CD14-positive monocyte (primary cell): ENCODE measurements at regions not wholly inside any gene's neighbourhood (a gene's known extent, or its start where the extent isn't known, plus 50 kb on each side); places are given as distances from the start of the nearest gene placed in this dataset.

Experiments used
- DNase-seq, 3 donors: peaks; one replicate each; pipeline ENCODE4 v3.0.0-alpha.2; 2011 to 2022
- H2AFZ ChIP-seq: 2 replicates; pipeline ENCODE4 v1.6.0; 2012; ENCODE audit warnings: mild to moderate bottlenecking, low read depth, low read length, inconsistent platforms; ENCODE audit not compliant: insufficient read depth, poor library complexity, severe bottlenecking
- H3K27ac ChIP-seq, 2 donors: 1 replicate in 1 of 2; 2 replicates in 1 of 2; pipeline ENCODE4 v1.5.1; 2012 to 2013; ENCODE audit warnings: low read length in 2 of 2, control low read depth in 1 of 2, inconsistent platforms in 1 of 2, low read depth in 1 of 2, mild to moderate bottlenecking in 1 of 2
- H3K27me3 ChIP-seq, 2 donors: one replicate each; pipeline versions ENCODE4 v1.6.0 to v1.6.1; 2011 to 2013; ENCODE audit warnings: low read length in 2 of 2; ENCODE audit not compliant: control insufficient read depth in 2 of 2, insufficient read depth in 2 of 2
- H3K36me3 ChIP-seq, 2 donors: replicated peaks in 1 of 2; 1 replicate in 1 of 2; 2 replicates in 1 of 2; pipeline versions ENCODE4 v1.5.1 to v1.6.1; 2012 to 2013; ENCODE audit warnings: low read length in 2 of 2, control low read depth in 1 of 2, inconsistent platforms in 1 of 2, mild to moderate bottlenecking in 1 of 2; ENCODE audit not compliant: insufficient read depth in 2 of 2, control insufficient read depth in 1 of 2
- H3K4me1 ChIP-seq, 2 donors: 1 replicate in 1 of 2; 2 replicates in 1 of 2; pipeline versions ENCODE4 v1.5.1 to v1.6.1; 2012 to 2013; ENCODE audit warnings: low read length in 2 of 2, control low read depth in 1 of 2, inconsistent platforms in 1 of 2, mild to moderate bottlenecking in 1 of 2, moderate library complexity in 1 of 2; ENCODE audit not compliant: insufficient read depth in 2 of 2, control insufficient read depth in 1 of 2
- H3K4me2 ChIP-seq: replicated peaks from 2 replicates; pipeline ENCODE3; 2012; ENCODE audit warnings: low read length, moderate library complexity, mild to moderate bottlenecking; ENCODE audit not compliant: poor library complexity, severe bottlenecking; ENCODE audit errors: extremely low read depth
- H3K4me3 ChIP-seq, 3 experiments: fragments of 200-600 bp in 1 of 3; sonication (generic) in 1 of 3; replicated peaks in 1 of 3; 1 replicate in 2 of 3; 2 replicates in 1 of 3; pipeline ENCODE4 v1.5.1; 2011 to 2013; ENCODE audit warnings: low read length in 3 of 3, mild to moderate bottlenecking in 3 of 3, control low read depth in 2 of 3, low read depth in 2 of 3, inconsistent platforms in 1 of 3, moderate library complexity in 1 of 3
- H3K79me2 ChIP-seq: 2 replicates; pipeline ENCODE4 v1.6.0; 2012; ENCODE audit warnings: mild to moderate bottlenecking, control low read depth, inconsistent platforms, low read length, moderate library complexity; ENCODE audit not compliant: insufficient read depth
- H3K9ac ChIP-seq: 2 replicates; pipeline ENCODE4 v1.6.0; 2017; ENCODE audit warnings: low read length, mild to moderate bottlenecking; ENCODE audit not compliant: insufficient read depth, poor library complexity, severe bottlenecking
- H3K9me3 ChIP-seq, 2 donors: replicated peaks in 1 of 2; 1 replicate in 1 of 2; 2 replicates in 1 of 2; pipeline versions ENCODE4 v1.5.1 to v1.6.1; 2012 to 2013; ENCODE audit warnings: low read length in 2 of 2, control low read depth in 1 of 2; ENCODE audit not compliant: control insufficient read depth in 1 of 2, insufficient read depth in 1 of 2
- H4K20me1 ChIP-seq: 2 replicates; pipeline ENCODE4 v1.6.0; 2012; ENCODE audit warnings: mild to moderate bottlenecking, low read length, control low read depth, moderate library complexity; ENCODE audit not compliant: insufficient read depth
- H3K27ac Mint-ChIP-seq, 7 donors: one replicate each; pipeline ENCODE4 v1.8.0; 2020; ENCODE audit warnings: mild to moderate bottlenecking in 7 of 7, mixed read lengths in 7 of 7, moderate library complexity in 6 of 7, inconsistent platforms in 2 of 7
- H3K27me3 Mint-ChIP-seq, 3 donors: one replicate each; pipeline ENCODE4 v1.8.0; 2021 to 2022; ENCODE audit warnings: low read depth in 3 of 3, mild to moderate bottlenecking in 3 of 3, mixed read lengths in 3 of 3, moderate library complexity in 3 of 3, inconsistent platforms in 1 of 3
- H3K36me3 Mint-ChIP-seq, 2 donors: one replicate each; pipeline ENCODE4 v1.8.0; 2020; ENCODE audit warnings: mixed read lengths in 2 of 2, inconsistent platforms in 1 of 2, mild to moderate bottlenecking in 1 of 2
- H3K4me1 Mint-ChIP-seq: one replicate; pipeline ENCODE4 v1.8.0; 2020; ENCODE audit warnings: mild to moderate bottlenecking, mixed read lengths
- H3K4me3 Mint-ChIP-seq, 2 donors: one replicate each; pipeline ENCODE4 v1.8.0; 2020; ENCODE audit warnings: mild to moderate bottlenecking in 2 of 2, mixed read lengths in 2 of 2, moderate library complexity in 1 of 2
- H3K9me3 Mint-ChIP-seq, 7 donors: one replicate each; pipeline ENCODE4 v1.8.0; 2020 to 2022; ENCODE audit warnings: mixed read lengths in 7 of 7, mild to moderate bottlenecking in 6 of 7, moderate library complexity in 6 of 7, inconsistent platforms in 2 of 7
- WGBS: methylation state at CpG from one replicate; pipeline ENCODE4 v1.1.5; 2013; ENCODE audit warnings: missing lambda C conversion rate; ENCODE audit not compliant: insufficient coverage; 5-methylcytosine and 5-hydroxymethylcytosine counted together
- intact Hi-C, 2 donors: fragments of 100-400 bp; cut with micrococcal nuclease; formaldehyde crosslinking; loops; one replicate each; pipeline versions ENCODE4 v1.15.0 to v1.15.1; 2023
- TF ChIP-seq, protein P1 (sequence below): fragments of 200-600 bp; IDR thresholded peaks from one replicate; pipeline ENCODE4 v1.8.0; 2022; ENCODE audit warnings: antibody characterized with exemption, mild to moderate bottlenecking

DNA sequence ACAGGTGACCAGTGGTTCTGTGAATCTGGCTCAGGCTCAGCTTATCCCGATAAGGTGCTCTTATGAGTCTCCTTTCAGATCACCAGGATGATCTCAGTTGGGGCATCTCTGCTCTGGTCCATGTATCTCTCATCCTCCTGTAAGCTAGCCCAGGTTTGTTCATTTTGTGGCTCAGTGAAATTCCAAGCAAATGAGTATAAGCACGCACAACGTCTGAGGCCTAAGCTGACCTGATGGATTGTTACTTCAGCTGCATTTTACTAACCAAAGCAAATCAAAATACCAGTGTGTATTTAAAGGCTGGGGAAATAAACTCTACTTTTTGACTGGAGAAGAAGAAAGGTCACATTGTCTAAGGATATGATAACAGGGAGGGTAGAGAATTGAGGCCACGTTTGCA, 551.0 kb upstream of the BTBD3 start:
- no peaks in the 10 kb centered on the region for H4K20me1 ChIP-seq
- H3K9me3 ChIP-seq = peaks cover 7 to 8% of the 10 kb centered on the region in 2 donors
- no peak for DNase-seq
- no peaks in the 10 kb centered on the region for H3K27me3 ChIP-seq
- H3K27me3 Mint-ChIP-seq = peaks cover 0 to 2% (median 0%) of the 10 kb centered on the region in 3 donors
- peaks cover 0 to 12% (median 4%) of the 10 kb centered on the region in 7 donors for H3K9me3 Mint-ChIP-seq
- no peaks in the 10 kb centered on the region for H3K4me1 ChIP-seq
- H3K27ac ChIP-seq = no peak overlapping the region
- WGBS = 91% methylated on average over 1 of the region's 4 CpGs
- no peak overlapping the region for H3K4me3 Mint-ChIP-seq
- no peak overlapping the region for H3K9ac ChIP-seq
- no peak overlapping the region for H3K27ac Mint-ChIP-seq
- no peaks in the 10 kb centered on the region for H3K36me3 ChIP-seq
- no peaks in the 10 kb centered on the region for H3K36me3 Mint-ChIP-seq
- H3K4me1 Mint-ChIP-seq = no peaks in the 10 kb centered on the region
- no peaks in the 10 kb centered on the region for H3K79me2 ChIP-seq
- no peak overlapping the region for H2AFZ ChIP-seq
- intact Hi-C loops = no loop called here
- H3K4me3 ChIP-seq = no peak overlapping the region
- no peak overlapping the region for H3K4me2 ChIP-seq
- TF ChIP-seq, protein P1, sequence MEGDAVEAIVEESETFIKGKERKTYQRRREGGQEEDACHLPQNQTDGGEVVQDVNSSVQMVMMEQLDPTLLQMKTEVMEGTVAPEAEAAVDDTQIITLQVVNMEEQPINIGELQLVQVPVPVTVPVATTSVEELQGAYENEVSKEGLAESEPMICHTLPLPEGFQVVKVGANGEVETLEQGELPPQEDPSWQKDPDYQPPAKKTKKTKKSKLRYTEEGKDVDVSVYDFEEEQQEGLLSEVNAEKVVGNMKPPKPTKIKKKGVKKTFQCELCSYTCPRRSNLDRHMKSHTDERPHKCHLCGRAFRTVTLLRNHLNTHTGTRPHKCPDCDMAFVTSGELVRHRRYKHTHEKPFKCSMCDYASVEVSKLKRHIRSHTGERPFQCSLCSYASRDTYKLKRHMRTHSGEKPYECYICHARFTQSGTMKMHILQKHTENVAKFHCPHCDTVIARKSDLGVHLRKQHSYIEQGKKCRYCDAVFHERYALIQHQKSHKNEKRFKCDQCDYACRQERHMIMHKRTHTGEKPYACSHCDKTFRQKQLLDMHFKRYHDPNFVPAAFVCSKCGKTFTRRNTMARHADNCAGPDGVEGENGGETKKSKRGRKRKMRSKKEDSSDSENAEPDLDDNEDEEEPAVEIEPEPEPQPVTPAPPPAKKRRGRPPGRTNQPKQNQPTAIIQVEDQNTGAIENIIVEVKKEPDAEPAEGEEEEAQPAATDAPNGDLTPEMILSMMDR = no peak

DNA sequence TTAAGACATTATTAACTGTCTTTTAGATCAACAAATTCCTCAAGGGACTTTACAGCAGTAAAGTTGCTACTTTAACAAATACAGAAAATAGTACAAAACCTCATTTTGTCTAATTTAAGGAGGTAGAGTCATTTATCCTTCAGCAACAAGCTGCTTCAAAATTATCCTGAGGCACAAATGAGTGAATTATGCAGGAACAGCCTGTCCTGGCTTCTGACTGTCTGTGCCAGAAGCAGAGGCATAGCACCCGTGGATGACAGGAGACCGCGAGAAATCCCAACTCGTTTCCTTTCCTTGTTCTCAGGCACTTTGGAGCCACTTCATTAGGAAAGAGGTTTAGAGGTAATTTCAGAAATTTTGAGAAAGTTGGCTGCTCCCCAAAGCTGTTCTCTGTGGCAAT, 549.2 kb upstream of the BTBD3 start:
- Mint-ChIP-seq H3K9me3 (peaks cover 0 to 8% (median 4%) of the 10 kb centered on the region in 7 donors), H3K4me1 (no peaks in the 10 kb centered on the region), H3K4me3 (no peak overlapping the region), H3K27me3 (peaks cover 0 to 2% (median 0%) of the 10 kb centered on the region in 3 donors), H3K27ac (no peak overlapping the region), H3K36me3 (no peaks in the 10 kb centered on the region)
- H3K27ac ChIP-seq = no peak overlapping the region
- WGBS = 89% methylated on average over 4 of the region's 4 CpGs
- H3K9me3 ChIP-seq = peaks cover 7 to 8% of the 10 kb centered on the region in 2 donors
- H4K20me1 ChIP-seq = no peaks in the 10 kb centered on the region
- no peak overlapping the region for H3K4me3 ChIP-seq
- no peaks in the 10 kb centered on the region for H3K4me1 ChIP-seq
- no peaks in the 10 kb centered on the region for H3K79me2 ChIP-seq
- H3K9ac ChIP-seq = no peak overlapping the region
- TF ChIP-seq, protein P1 = no peak
- intact Hi-C loops = no loop called here
- H3K4me2 ChIP-seq = no peak overlapping the region
- no peaks in the 10 kb centered on the region for H3K27me3 ChIP-seq
- no peaks in the 10 kb centered on the region for H3K36me3 ChIP-seq
- no peak for DNase-seq
- H2AFZ ChIP-seq = no peak overlapping the region
